Activated effector memory CD4-positive, alpha-beta T cell treated with anti-CD3 and anti-CD28 coated beads, Interleukin-2, amount 50 U/mL, for 16 hours (primary cell): ENCODE measurements at regions not wholly inside any gene's neighbourhood (a gene's known extent, or its start where the extent isn't known, plus 50 kb on each side); places are given as distances from the start of the nearest gene placed in this dataset.

ENCODE experiments used
- DNase-seq: peaks from one replicate; pipeline ENCODE4 v3.0.0-alpha.2; 2020

GRCh38 chr5:176734756-176735342 lies 75.5 kb upstream of the UNC5A start:
- no peak for DNase-seq

- peak; percentile 54 for DNase-seq
These were observed 74.7 kb upstream of the UNC5A start for GRCh38 chr5:176735383-176736265.

- DNase-seq = peak; percentile 57
These were observed 73.9 kb upstream of the UNC5A start for GRCh38 chr5:176736301-176736930.

- DNase-seq = no peak
These were observed 73.2 kb upstream of the UNC5A start for GRCh38 chr5:176736931-176737745.

GRCh38 chr5:176737746-176738636 lies 72.4 kb upstream of the UNC5A start:
- DNase-seq = peak; percentile 52

- DNase-seq = peak; percentile 56
These were observed 71.6 kb upstream of the UNC5A start for GRCh38 chr5:176738637-176739250.

- no peak for DNase-seq
These were observed 70.8 kb upstream of the UNC5A start for GRCh38 chr5:176739461-176740051.

GRCh38 chr5:176740131-176740701 lies 70.1 kb upstream of the UNC5A start:
- no peak for DNase-seq

GRCh38 chr5:176740702-176741496 lies 69.5 kb upstream of the UNC5A start:
- DNase-seq = peak; percentile 52

- DNase-seq = peak; percentile 55
These were observed 68.7 kb upstream of the UNC5A start for GRCh38 chr5:176741561-176742211.

GRCh38 chr5:176742246-176743105 lies 67.9 kb upstream of the UNC5A start:
- DNase-seq = peak; percentile 50

GRCh38 chr5:176743136-176743861 lies 67.1 kb upstream of the UNC5A start:
- DNase-seq = no peak

- DNase-seq = no peak
These were observed 66.3 kb upstream of the UNC5A start for GRCh38 chr5:176743868-176744583.

GRCh38 chr5:176744584-176744965 lies 65.8 kb upstream of the UNC5A start:
- no peak for DNase-seq

GRCh38 chr5:176747670-176748072 lies 62.7 kb upstream of the UNC5A start:
- DNase-seq = no peak

GRCh38 chr5:176748073-176748966 lies 62.0 kb upstream of the UNC5A start:
- DNase-seq = peak; percentile 48
